GM12878 (cell line): ENCODE measurements at regions not wholly inside any gene's neighbourhood (a gene's known extent, or its start where the extent isn't known, plus 50 kb on each side); places are given as distances from the start of the nearest gene placed in this dataset.

Experiments used
- ATAC-seq: fragments of 200-7000 bp; cut with Tn5 transposase; 3 replicates; pipeline ENCODE4 v1.9.1; 2020; ENCODE audit warnings: mild to moderate bottlenecking, moderate library complexity
- BruUV-seq: library from RNA; stranded (reverse); fragments of 400-500 nt; replicated peaks from 2 replicates; lab custom pipeline; 2021; lab: Mats Ljungman, UMichigan
- CTCF ChIA-PET: fragments of 300-600 bp; sonication (Branson Sonifier 250); formaldehyde crosslinking; extraction: SDS; loops from one replicate; lab custom pipeline; 2021; ENCODE audit warnings: inconsistent platforms; lab: Yijun Ruan, JAX
- POLR2A ChIA-PET: fragments of 350-600 bp; formaldehyde crosslinking; extraction: SDS; loops from one replicate; lab custom pipeline; 2021; ENCODE audit warnings: inconsistent platforms; lab: Charles Lee
- RAD21 ChIA-PET: fragments of 300-600 bp; sonication (Branson Sonifier 250); formaldehyde crosslinking; loops from one replicate; lab custom pipeline; 2023; ENCODE audit warnings: antibody characterized with exemption; ENCODE audit not compliant: unreplicated experiment; lab: Charles Lee
- SMC1A ChIA-PET: fragments of 300-600 bp; sonication (Branson Sonifier 250); formaldehyde crosslinking; loops from one replicate; lab custom pipeline; 2023; ENCODE audit not compliant: unreplicated experiment, uncharacterized antibody; lab: Charles Lee
- DNase-seq: peaks from one replicate; pipeline ENCODE4 v3.0.0-alpha.2; 2011; ENCODE audit warnings: low read depth, low spot score
- FAIRE-seq: peaks from 3 replicates; lab custom pipeline; 2011; peaks lifted over from hg19 to GRCh38; lab: Jason Lieb, UNC
- H2AFZ ChIP-seq: 2 replicates; pipeline ENCODE4 v1.6.0; 2011; ENCODE audit warnings: low read depth, low read length, control low read depth; ENCODE audit not compliant: control insufficient read depth
- H3K27ac ChIP-seq: 2 replicates; pipeline ENCODE4 v1.5.1; 2011; ENCODE audit warnings: control low read depth; ENCODE audit not compliant: control insufficient read depth, insufficient read depth
- H3K27me3 ChIP-seq, 2 experiments: replicated peaks in 1 of 2; 2 replicates each; pipeline versions ENCODE4 v1.6.0 to v1.6.1; 2011; ENCODE audit warnings: low read length in 1 of 2; ENCODE audit not compliant: control insufficient read depth in 2 of 2, insufficient read depth in 2 of 2
- H3K36me3 ChIP-seq, 2 experiments: 2 replicates each; pipeline ENCODE4 v1.5.1; 2011; ENCODE audit warnings: low read length in 1 of 2; ENCODE audit not compliant: control insufficient read depth in 2 of 2, insufficient read depth in 2 of 2
- H3K4me1 ChIP-seq: 2 replicates; pipeline ENCODE4 v1.6.1; 2011; ENCODE audit warnings: mild to moderate bottlenecking, low read length, moderate library complexity, mixed read lengths; ENCODE audit not compliant: control insufficient read depth, insufficient read depth
- H3K4me2 ChIP-seq: 2 replicates; pipeline ENCODE4 v1.6.0; 2011; ENCODE audit warnings: control low read depth; ENCODE audit not compliant: control insufficient read depth, insufficient read depth
- H3K4me3 ChIP-seq: fragments of 200-600 bp; sonication (generic); 2 replicates; pipeline ENCODE4 v1.5.1; 2016
- H3K79me2 ChIP-seq: 2 replicates; pipeline ENCODE4 v1.6.0; 2011; ENCODE audit warnings: low read length; ENCODE audit not compliant: control insufficient read depth, insufficient read depth
- H3K9ac ChIP-seq: 2 replicates; pipeline ENCODE4 v1.8.0; 2011; ENCODE audit warnings: low read length, control low read depth, mixed read lengths; ENCODE audit not compliant: control insufficient read depth, insufficient read depth
- H3K9me3 ChIP-seq: replicated peaks from 3 replicates; pipeline ENCODE4 v1.5.1; 2011; ENCODE audit warnings: mild to moderate bottlenecking, low read length; ENCODE audit not compliant: control insufficient read depth, insufficient read depth
- H4K20me1 ChIP-seq: 2 replicates; pipeline ENCODE4 v1.6.0; 2011; ENCODE audit not compliant: control insufficient read depth, insufficient read depth
- CBFB ChIP-seq: IDR thresholded peaks from 2 replicates; pipeline ENCODE4 v1.6.1; 2016; ENCODE audit warnings: antibody characterized with exemption, low read depth
- CBX5 ChIP-seq: sonication (generic); IDR thresholded peaks from 2 replicates; pipeline ENCODE4 v1.6.1; 2016; ENCODE audit warnings: low read depth, moderate library complexity, mild to moderate bottlenecking, inconsistent platforms
- EED ChIP-seq: sonication (generic); IDR thresholded peaks from 2 replicates; pipeline ENCODE4 v1.6.1; 2016; ENCODE audit warnings: antibody characterized with exemption, low read depth
- EGR1 ChIP-seq, 2 experiments: IDR thresholded peaks; 1 replicate in 1 of 2; 2 replicates in 1 of 2; pipeline ENCODE4 v1.6.1; 2011 to 2012; ENCODE audit warnings: low read depth in 2 of 2, low read length in 2 of 2, borderline replicate concordance in 1 of 2, mild to moderate bottlenecking in 1 of 2, moderate library complexity in 1 of 2
- HDGF ChIP-seq: fragments of 450-650 bp; IDR thresholded peaks from 2 replicates; pipeline ENCODE4 v1.6.1; 2016; ENCODE audit warnings: antibody characterized with exemption
- MXI1 ChIP-seq: fragments of 150-350 bp; IDR thresholded peaks from 2 replicates; pipeline ENCODE4 v1.6.1; 2011; ENCODE audit warnings: low read depth, mild to moderate bottlenecking, inconsistent platforms, low read length, improper control_type of control experiment
- NFYB ChIP-seq: IDR thresholded peaks from 2 replicates; pipeline ENCODE4 v1.6.1; 2011; ENCODE audit warnings: low read depth, mild to moderate bottlenecking, low read length, improper control_type of control experiment, moderate library complexity; ENCODE audit not compliant: insufficient read depth
- PAX5 ChIP-seq: IDR thresholded peaks from 2 replicates; pipeline ENCODE4 v1.6.1; 2011; ENCODE audit warnings: low read depth, low read length, borderline replicate concordance
- POLR2AphosphoS2 ChIP-seq: IDR thresholded peaks from 2 replicates; pipeline ENCODE4 v1.6.1; 2011; ENCODE audit warnings: low read depth, mild to moderate bottlenecking, low read length, improper control_type of control experiment, moderate library complexity
- SUZ12 ChIP-seq: fragments of 200-600 bp; sonication (generic); IDR thresholded peaks from one replicate; pipeline ENCODE4 v1.6.1; 2018; ENCODE audit warnings: antibody characterized with exemption, mild to moderate bottlenecking; ENCODE audit not compliant: unreplicated experiment
- TARDBP ChIP-seq: IDR thresholded peaks from 2 replicates; pipeline ENCODE4 v1.6.1; 2016; ENCODE audit warnings: borderline replicate concordance
- TCF3 ChIP-seq: IDR thresholded peaks from 2 replicates; pipeline ENCODE4 v1.6.1; 2012; ENCODE audit warnings: low read depth, mild to moderate bottlenecking, low read length, borderline replicate concordance; ENCODE audit not compliant: insufficient read depth
- TCF7 ChIP-seq: IDR thresholded peaks from 2 replicates; pipeline ENCODE4 v1.6.1; 2014; ENCODE audit warnings: antibody characterized with exemption, borderline replicate concordance
- YBX1 ChIP-seq: fragments of 450-650 bp; IDR thresholded peaks from 2 replicates; pipeline ENCODE4 v1.6.1; 2016; ENCODE audit warnings: antibody characterized with exemption
- WGBS: methylation state at CpG from one replicate; pipeline ENCODE4 v1.1.6; 2016; ENCODE audit warnings: low lambda C conversion rate; ENCODE audit not compliant: insufficient replicate concordance, insufficient coverage; ENCODE audit errors: missing lambda C conversion rate; 5-methylcytosine and 5-hydroxymethylcytosine counted together
- in situ Hi-C: fragments of 300-500 bp; cut with MboI; formaldehyde crosslinking; loops from 9 replicates; pipeline ENCODE4 v1.14.3; 2018; ENCODE audit warnings: mixed read lengths
- intact Hi-C: fragments of 100-400 bp; cut with micrococcal nuclease; formaldehyde crosslinking; loops from one replicate; pipeline ENCODE4 v1.14.2; 2022; ENCODE audit not compliant: unreplicated experiment
- TF ChIP-seq, protein P1 (sequence below): fragments of 450-650 bp; IDR thresholded peaks from 2 replicates; pipeline ENCODE4 v1.6.1; 2016; ENCODE audit warnings: mild to moderate bottlenecking
- TF ChIP-seq, protein P2 (sequence below): fragments of 450-650 bp; IDR thresholded peaks from 2 replicates; pipeline ENCODE4 v1.6.1; 2017; ENCODE audit warnings: borderline replicate concordance
- TF ChIP-seq, protein P3 (sequence below): fragments of 450-650 bp; conservative IDR thresholded peaks from 2 replicates; pipeline ENCODE4 v1.6.1; 2017; ENCODE audit warnings: mild to moderate bottlenecking, moderate library complexity

DNA sequence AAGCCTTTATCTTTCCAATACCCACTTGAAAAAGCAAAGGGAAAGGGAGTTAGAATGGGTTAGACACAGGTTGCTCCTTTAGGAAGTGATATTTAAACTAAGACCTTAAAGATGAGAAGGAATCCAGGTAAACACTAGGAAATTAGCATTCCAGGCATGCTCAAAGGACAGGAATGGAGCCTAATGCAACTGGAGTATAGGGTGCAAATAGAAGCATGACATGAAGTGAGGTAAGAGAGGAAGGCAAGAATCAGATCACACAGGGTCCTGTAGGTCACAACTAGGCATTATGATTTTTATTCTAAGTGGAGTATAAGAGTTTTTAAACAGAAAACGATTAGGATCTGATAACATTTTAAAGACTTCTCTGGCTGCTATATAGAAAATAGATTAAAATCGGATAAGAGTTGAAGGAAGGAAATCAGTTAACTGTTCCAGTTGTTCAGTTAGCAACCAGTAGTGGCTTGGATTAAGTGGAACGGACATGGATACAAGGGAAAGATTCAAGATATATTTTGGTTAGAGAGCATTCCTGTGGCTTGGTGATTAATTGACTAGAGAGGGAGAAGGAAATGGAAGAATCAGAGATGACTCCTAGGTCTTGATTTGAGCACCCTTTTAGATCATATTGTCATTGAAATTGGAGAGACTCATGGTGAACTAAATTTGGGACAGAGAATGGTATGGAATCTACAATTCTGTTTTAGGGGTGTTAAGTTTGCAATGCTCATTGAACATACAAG, 95.9 kb downstream of the FBXO4 start:
- TF ChIP-seq CBX5 (no peak), YBX1 (no peak), NFYB (no peak), TCF7 (no peak), HDGF (no peak), EED (no peak), POLR2AphosphoS2 (no peak), TCF3 (no peak), TARDBP (no peak), MXI1 (no peak), EGR1 (IDR thresholded peaks at IDR 0.05; ENCODE audit: borderline replicate concordance in 1 of 2, low read depth in 2 of 2, low read length in 2 of 2) (no peak), SUZ12 (no peak), CBFB (no peak), PAX5 (no peak)
- TF ChIP-seq, protein P1, sequence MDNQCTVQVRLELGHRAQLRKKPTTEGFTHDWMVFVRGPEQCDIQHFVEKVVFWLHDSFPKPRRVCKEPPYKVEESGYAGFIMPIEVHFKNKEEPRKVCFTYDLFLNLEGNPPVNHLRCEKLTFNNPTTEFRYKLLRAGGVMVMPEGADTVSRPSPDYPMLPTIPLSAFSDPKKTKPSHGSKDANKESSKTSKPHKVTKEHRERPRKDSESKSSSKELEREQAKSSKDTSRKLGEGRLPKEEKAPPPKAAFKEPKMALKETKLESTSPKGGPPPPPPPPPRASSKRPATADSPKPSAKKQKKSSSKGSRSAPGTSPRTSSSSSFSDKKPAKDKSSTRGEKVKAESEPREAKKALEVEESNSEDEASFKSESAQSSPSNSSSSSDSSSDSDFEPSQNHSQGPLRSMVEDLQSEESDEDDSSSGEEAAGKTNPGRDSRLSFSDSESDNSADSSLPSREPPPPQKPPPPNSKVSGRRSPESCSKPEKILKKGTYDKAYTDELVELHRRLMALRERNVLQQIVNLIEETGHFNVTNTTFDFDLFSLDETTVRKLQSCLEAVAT: no peak
- TF ChIP-seq, protein P2, sequence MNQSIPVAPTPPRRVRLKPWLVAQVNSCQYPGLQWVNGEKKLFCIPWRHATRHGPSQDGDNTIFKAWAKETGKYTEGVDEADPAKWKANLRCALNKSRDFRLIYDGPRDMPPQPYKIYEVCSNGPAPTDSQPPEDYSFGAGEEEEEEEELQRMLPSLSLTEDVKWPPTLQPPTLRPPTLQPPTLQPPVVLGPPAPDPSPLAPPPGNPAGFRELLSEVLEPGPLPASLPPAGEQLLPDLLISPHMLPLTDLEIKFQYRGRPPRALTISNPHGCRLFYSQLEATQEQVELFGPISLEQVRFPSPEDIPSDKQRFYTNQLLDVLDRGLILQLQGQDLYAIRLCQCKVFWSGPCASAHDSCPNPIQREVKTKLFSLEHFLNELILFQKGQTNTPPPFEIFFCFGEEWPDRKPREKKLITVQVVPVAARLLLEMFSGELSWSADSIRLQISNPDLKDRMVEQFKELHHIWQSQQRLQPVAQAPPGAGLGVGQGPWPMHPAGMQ: no peak
- TF ChIP-seq, protein P3, sequence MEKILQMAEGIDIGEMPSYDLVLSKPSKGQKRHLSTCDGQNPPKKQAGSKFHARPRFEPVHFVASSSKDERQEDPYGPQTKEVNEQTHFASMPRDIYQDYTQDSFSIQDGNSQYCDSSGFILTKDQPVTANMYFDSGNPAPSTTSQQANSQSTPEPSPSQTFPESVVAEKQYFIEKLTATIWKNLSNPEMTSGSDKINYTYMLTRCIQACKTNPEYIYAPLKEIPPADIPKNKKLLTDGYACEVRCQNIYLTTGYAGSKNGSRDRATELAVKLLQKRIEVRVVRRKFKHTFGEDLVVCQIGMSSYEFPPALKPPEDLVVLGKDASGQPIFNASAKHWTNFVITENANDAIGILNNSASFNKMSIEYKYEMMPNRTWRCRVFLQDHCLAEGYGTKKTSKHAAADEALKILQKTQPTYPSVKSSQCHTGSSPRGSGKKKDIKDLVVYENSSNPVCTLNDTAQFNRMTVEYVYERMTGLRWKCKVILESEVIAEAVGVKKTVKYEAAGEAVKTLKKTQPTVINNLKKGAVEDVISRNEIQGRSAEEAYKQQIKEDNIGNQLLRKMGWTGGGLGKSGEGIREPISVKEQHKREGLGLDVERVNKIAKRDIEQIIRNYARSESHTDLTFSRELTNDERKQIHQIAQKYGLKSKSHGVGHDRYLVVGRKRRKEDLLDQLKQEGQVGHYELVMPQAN: no peak
- SMC1A ChIA-PET: no interaction called here
- in situ Hi-C loops: no loop called here

More for the DNA sequence above, 95.9 kb downstream of the FBXO4 start:
- Histone ChIP-seq H3K36me3 (no peaks in the 10 kb centered on the region), H3K4me2 (no peak overlapping the region), H3K4me1 (no peaks in the 10 kb centered on the region), H3K27me3 (no peaks in the 10 kb centered on the region), H3K79me2 (no peaks in the 10 kb centered on the region), H3K27ac (no peak overlapping the region), H4K20me1 (no peaks in the 10 kb centered on the region), H3K9me3 (no peaks in the 10 kb centered on the region), H3K9ac (no peak overlapping the region), H3K4me3 (no peak overlapping the region), H2AFZ (no peak overlapping the region)
- FAIRE-seq (no peak), ATAC-seq (no peak), DNase-seq (no peak)
- BruUV-seq: no TSS peak
- WGBS: 1% methylated on average over 3 of the region's 3 CpGs
- ChIA-PET RAD21 (no interaction called here), CTCF (no interaction called here), POLR2A (no interaction called here)
- intact Hi-C loops: no loop called here
